GM13976 (cell line): ENCODE measurements at regions not wholly inside any gene's neighbourhood (a gene's known extent, or its start where the extent isn't known, plus 50 kb on each side); places are given as distances from the start of the nearest gene placed in this dataset.

ENCODE experiments used
- DNase-seq: peaks from one replicate; pipeline ENCODE4 v3.0.0; 2012; ENCODE audit warnings: low spot score
- CTCF ChIP-seq: IDR thresholded peaks from 2 replicates; pipeline ENCODE4 v1.5.1; 2012; ENCODE audit warnings: borderline replicate concordance, mild to moderate bottlenecking; ENCODE audit not compliant: insufficient read depth; ENCODE audit errors: extremely low read depth, missing control alignments, control extremely low read depth
- in situ Hi-C: fragments of 300-500 bp; cut with MboI; formaldehyde crosslinking; loops from one replicate; pipeline ENCODE4 v1.12.0; 2022; ENCODE audit warnings: low sequenced_read_pairs, mixed read lengths, inconsistent platforms; ENCODE audit not compliant: unreplicated experiment

GRCh38 chr3:107062310-107062709, 314.9 kb upstream of the CCDC54 start:
- no peak for TF ChIP-seq CTCF
- in situ Hi-C loops = loop anchor here (25.0 kb wide), 1 partner anchor 1225 kb away; no protein-coding TSS in a partner anchor

GRCh38 chr3:107062787-107063186, 314.5 kb upstream of the CCDC54 start:
- in situ Hi-C loops = loop anchor here (25.0 kb wide), 1 partner anchor 1225 kb away; no protein-coding TSS in a partner anchor
- no peak for DNase-seq
- no peak for TF ChIP-seq CTCF

More at GRCh38 chr3:107062310-107062709, 314.9 kb upstream of the CCDC54 start:
- no peak for DNase-seq

GRCh38 chr3:107063351-107063750, 313.9 kb upstream of the CCDC54 start:
- no peak for DNase-seq
- no peak for TF ChIP-seq CTCF
- in situ Hi-C loops = loop anchor here (25.0 kb wide), 1 partner anchor 1226 kb away; no protein-coding TSS in a partner anchor

- peak; percentile 37 for DNase-seq
- peak; percentile 73 for TF ChIP-seq CTCF
- in situ Hi-C loops = loop anchor here (25.0 kb wide), 1 partner anchor 1227 kb away; no protein-coding TSS in a partner anchor
Measured at GRCh38 chr3:107064405-107065060, 312.7 kb upstream of the CCDC54 start.

GRCh38 chr3:107065094-107065861, 312.0 kb upstream of the CCDC54 start:
- in situ Hi-C loops = loop anchor here (25.0 kb wide), 1 partner anchor 1228 kb away; no protein-coding TSS in a partner anchor
- TF ChIP-seq CTCF = no peak
- no peak for DNase-seq

- TF ChIP-seq CTCF = no peak
- DNase-seq = no peak
- in situ Hi-C loops = loop anchor here (25.0 kb wide), 1 partner anchor 1230 kb away; no protein-coding TSS in a partner anchor
Measured at GRCh38 chr3:107067421-107067820, 309.8 kb upstream of the CCDC54 start.
